NCI-H2081 treated with DMSO at 0.1 percent for 48 hours (cell line): ENCODE measurements at regions not wholly inside any gene's neighbourhood (a gene's known extent, or its start where the extent isn't known, plus 50 kb on each side); places are given as distances from the start of the nearest gene placed in this dataset.
"Not testable (repeated sequence)": the region's sequence is repeated elsewhere in the genome, so short reads cannot be mapped to it uniquely, and the experiment has no call there.

Experiments used
- DNase-seq: peaks from one replicate; lab custom pipeline; 2025; lab: John Stamatoyannopoulos, UW

GRCh38 chr12:127457726-127458125 is 809.2 kb upstream of the TMEM132C start:
- no peak for DNase-seq

GRCh38 chr12:127459166-127459565 is 807.8 kb upstream of the TMEM132C start:
- no peak for DNase-seq

GRCh38 chr12:127459687-127460086 is 807.3 kb upstream of the TMEM132C start:
- DNase-seq: no peak

- no peak for DNase-seq
Observed at GRCh38 chr12:127463237-127463636, 803.7 kb upstream of the TMEM132C start.

GRCh38 chr12:127469331-127469730 is 797.6 kb upstream of the TMEM132C start:
- DNase-seq: no peak

GRCh38 chr12:127473766-127474165 is 793.2 kb upstream of the TMEM132C start:
- no peak for DNase-seq

- no peak for DNase-seq
Observed at GRCh38 chr12:127479256-127479655, 787.7 kb upstream of the TMEM132C start.

GRCh38 chr12:127480775-127481314 is 786.1 kb upstream of the TMEM132C start:
- DNase-seq: no peak

GRCh38 chr12:127482950-127483349 is 784.0 kb upstream of the TMEM132C start:
- no peak for DNase-seq

GRCh38 chr12:127485528-127485927 is 781.4 kb upstream of the TMEM132C start:
- no peak for DNase-seq

- DNase-seq: no peak
Observed at GRCh38 chr12:127487031-127487430, 779.9 kb upstream of the TMEM132C start.

- no peak for DNase-seq
Observed at GRCh38 chr12:127489061-127489460, 777.9 kb upstream of the TMEM132C start.

GRCh38 chr12:127494961-127495915 is 771.7 kb upstream of the TMEM132C start:
- DNase-seq: no peak

GRCh38 chr12:127496255-127496654 is 770.7 kb upstream of the TMEM132C start:
- DNase-seq: no peak

GRCh38 chr12:127500512-127501035 is 766.4 kb upstream of the TMEM132C start:
- no peak for DNase-seq

GRCh38 chr12:127501916-127502315 is 765.1 kb upstream of the TMEM132C start:
- no peak for DNase-seq

- no peak for DNase-seq
Observed at GRCh38 chr12:127503246-127503645, 763.7 kb upstream of the TMEM132C start.

- DNase-seq: not testable (repeated sequence)
Observed at GRCh38 chr12:127503996-127504395, 763.0 kb upstream of the TMEM132C start.

- no peak for DNase-seq
Observed at GRCh38 chr12:127504874-127505273, 762.1 kb upstream of the TMEM132C start.

- no peak for DNase-seq
Observed at GRCh38 chr12:127507341-127507740, 759.6 kb upstream of the TMEM132C start.

GRCh38 chr12:127509066-127509778 is 757.7 kb upstream of the TMEM132C start:
- DNase-seq: no peak

GRCh38 chr12:127515941-127516340 is 751.0 kb upstream of the TMEM132C start:
- DNase-seq: no peak

GRCh38 chr12:127516467-127516866 is 750.5 kb upstream of the TMEM132C start:
- DNase-seq: no peak
